ENCODE measurements at regions not wholly inside any gene's neighbourhood (a gene's known extent, or its start where the extent isn't known, plus 50 kb on each side); places are given as distances from the start of the nearest gene placed in this dataset. TPM values are rescaled to one million over a fixed set of nuclear protein-coding genes. Genes with fewer than 3 reads are reported as not detected.

Small RNA genes lying in the stretch of these regions (small RNA-seq; reads per million reads assigned to genes)
- gene MIR30A (ENCODE audit: insufficient read length, low read depth) (2.1 reads per million), gene MIR30C2 (ENCODE audit: insufficient read length, low read depth) (not detected), gene RNU4-66P (ENCODE audit: insufficient read length, low read depth) (0.94 reads per million)

Measured in CD14-positive monocyte (primary cell).